PFSK-1 (cell line): ENCODE measurements at regions not wholly inside any gene's neighbourhood (a gene's known extent, or its start where the extent isn't known, plus 50 kb on each side); places are given as distances from the start of the nearest gene placed in this dataset.

Experiments used
- FOXP2 ChIP-seq: optimal IDR thresholded peaks from 2 replicates; pipeline ENCODE3; 2011; ENCODE audit warnings: borderline replicate concordance, control low read depth, inconsistent platforms; ENCODE audit not compliant: insufficient read depth; ENCODE audit errors: extremely low read length, extremely low read depth
- POLR2AphosphoS5 ChIP-seq: IDR thresholded peaks from 2 replicates; pipeline ENCODE4 v1.6.1; 2012; ENCODE audit warnings: low read depth, mild to moderate bottlenecking, control low read depth, low read length, moderate library complexity
- REST ChIP-seq, 2 experiments: IDR thresholded peaks; 2 replicates each; pipeline versions ENCODE4 v1.6.1 to v1.8.0; 2011 to 2012; ENCODE audit warnings: low read depth in 2 of 2, low read length in 2 of 2, control low read depth in 1 of 2, inconsistent platforms in 1 of 2, mild to moderate bottlenecking in 1 of 2, moderate library complexity in 1 of 2; ENCODE audit not compliant: insufficient read depth in 1 of 2
- SIN3A ChIP-seq: IDR thresholded peaks from 2 replicates; pipeline ENCODE4 v1.6.1; 2012; ENCODE audit warnings: mild to moderate bottlenecking, low read length, moderate library complexity, borderline replicate concordance; ENCODE audit not compliant: insufficient read depth
- TAF1 ChIP-seq: IDR thresholded peaks from 2 replicates; pipeline ENCODE4 v1.6.1; 2012; ENCODE audit warnings: low read length, control low read depth, borderline replicate concordance; ENCODE audit not compliant: insufficient read depth

GRCh38 chr3:65110661-65111060 is 422.9 kb upstream of the ADAMTS9 start:
- no peak for TF ChIP-seq REST (IDR thresholded peaks at IDR 0.05; ENCODE audit: insufficient read depth in 1 of 2, low read depth in 2 of 2, low read length in 2 of 2)
- TF ChIP-seq POLR2AphosphoS5, result no peak
- TF ChIP-seq TAF1, result no peak
- no peak for TF ChIP-seq SIN3A
- TF ChIP-seq FOXP2, result no peak
